Stimulated activated naive CD4-positive, alpha-beta T cell treated with Interleukin-2 at 50 U/mL for 16 hours (primary cell): ENCODE measurements at regions not wholly inside any gene's neighbourhood (a gene's known extent, or its start where the extent isn't known, plus 50 kb on each side); places are given as distances from the start of the nearest gene placed in this dataset.
"Not testable (repeated sequence)": the region's sequence is repeated elsewhere in the genome, so short reads cannot be mapped to it uniquely, and the experiment has no call there.

ENCODE experiments used
- DNase-seq: peaks from one replicate; lab custom pipeline; 2025; lab: John Stamatoyannopoulos, UW

DNA sequence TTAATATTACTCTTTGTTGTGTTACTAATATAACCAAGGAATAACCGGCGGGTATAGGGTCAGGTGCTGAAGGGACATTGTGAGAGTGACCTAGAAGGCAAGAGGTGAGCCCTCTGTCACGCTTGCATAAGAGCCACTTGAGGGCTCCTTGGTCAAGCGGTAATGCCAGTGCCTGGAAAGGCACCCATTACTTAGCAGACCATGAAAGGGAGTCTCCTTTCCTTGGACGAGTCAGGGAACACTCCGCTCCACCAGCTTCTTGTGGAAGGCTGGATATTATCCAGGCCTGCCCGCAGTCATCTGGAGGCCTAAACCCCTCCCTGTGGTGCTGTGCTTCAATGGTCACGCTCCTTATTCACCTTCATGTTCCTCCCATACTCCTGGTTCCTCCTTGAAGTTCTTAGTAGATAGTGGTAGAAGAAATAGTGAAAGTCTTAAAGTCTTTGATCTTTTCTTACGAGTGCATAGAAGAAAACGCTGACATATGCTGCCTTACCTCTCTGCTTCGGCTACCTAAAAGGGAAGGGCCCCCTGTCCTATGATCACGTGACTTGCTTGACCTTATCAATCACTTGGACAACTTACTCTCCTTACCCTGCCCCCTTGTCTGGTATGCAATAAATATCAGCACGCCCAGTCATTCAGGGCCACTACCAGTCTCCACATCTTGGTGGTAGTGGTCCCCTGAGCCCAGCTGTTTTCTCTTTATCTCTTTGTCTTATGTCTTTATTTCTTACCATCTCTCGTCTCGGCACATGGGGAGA is 59.6 kb upstream of the DMRTB1 start:
- not testable (repeated sequence) for DNase-seq

DNA sequence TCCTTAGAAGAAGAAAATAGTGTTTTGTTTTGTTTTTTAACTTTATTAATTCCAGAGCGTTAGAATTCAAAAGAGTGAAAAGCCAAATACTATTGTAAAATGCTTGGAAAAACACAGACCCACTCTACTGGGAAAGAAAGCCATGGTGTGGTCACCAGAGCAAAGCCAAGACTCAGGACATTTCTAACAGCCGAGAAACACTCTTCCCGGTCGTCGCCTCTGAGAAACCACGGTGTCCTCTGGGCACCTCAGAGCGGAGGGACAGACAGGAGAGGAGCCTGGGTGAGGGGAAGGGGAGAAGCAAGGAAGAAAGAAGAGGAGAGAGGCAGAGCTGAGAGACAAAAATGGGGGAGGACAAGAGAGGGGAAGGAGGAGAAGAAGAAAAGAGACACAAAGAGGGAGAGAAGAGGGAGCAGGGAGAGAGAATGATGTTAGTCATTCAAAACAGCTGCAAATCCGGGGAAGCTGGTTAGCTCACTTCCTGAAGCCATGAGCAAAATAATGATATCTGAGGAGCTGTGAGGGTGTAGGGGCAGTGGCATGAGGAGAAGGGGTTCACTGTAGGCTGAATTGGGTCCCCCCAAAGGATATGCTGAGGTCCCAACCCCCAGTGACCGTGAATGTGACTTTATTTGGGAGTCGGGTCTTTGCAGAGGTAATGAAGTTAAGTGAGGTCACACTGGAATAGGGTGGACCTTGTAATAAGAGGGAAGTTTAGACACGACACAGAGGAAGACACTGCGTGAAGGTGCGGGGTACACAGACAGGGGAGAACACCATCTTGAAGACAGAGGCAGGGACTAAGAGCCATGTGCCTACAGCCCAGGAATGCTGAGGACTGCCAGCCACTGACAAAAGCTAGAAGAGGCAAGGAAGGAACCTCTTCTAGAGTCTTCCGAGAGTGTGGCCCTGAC is 58.2 kb upstream of the DMRTB1 start:
- DNase-seq = no peak

DNA sequence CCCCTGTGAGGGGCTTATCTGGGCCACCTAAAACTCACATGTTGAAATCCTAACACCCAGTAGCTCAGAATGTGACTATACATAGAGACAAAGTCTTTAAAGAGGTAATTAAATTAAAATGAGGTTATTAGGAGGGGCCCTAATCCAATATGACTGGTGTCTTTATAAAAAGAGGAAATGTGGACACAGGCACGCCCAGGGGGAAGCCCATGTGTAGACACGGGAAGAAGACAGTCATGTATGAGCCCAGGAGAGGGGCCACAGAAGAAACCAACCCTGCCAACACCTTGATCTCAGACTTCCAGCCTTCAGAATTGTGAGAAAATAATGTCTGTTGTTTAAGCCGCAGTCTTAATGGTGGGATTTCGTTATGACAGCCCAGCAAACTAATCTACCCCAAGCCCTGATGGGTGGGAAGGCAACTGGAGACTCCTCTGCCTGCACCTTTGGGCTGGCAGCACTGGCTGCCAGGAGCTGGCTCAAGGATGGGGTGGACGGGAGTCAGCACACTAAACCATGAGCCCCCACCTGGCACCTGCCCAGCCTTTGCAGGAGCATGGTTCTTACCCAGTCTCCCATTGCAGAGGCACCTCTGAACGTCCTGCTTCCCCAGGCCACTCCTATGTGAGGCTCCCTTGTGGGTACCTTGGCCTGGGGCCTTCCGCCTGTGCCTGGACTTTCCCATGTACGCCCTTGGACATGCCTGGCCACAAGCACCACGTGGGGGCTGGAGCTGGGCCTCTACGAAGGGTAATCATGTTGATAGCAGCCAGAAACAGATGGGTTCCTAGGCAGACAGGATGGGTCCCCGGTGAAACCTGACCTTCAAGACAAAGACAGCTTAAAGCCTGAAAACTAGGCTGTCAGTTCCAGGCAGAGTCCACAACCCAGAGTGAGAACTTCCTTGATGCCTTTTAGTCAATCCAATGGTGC is 57.1 kb upstream of the DMRTB1 start:
- no peak for DNase-seq

GRCh38 chr1:53402891-53403655 is 56.1 kb upstream of the DMRTB1 start:
- no peak for DNase-seq

- no peak for DNase-seq
These were observed 53.5 kb upstream of the DMRTB1 start for GRCh38 chr1:53405737-53406136.

DNA sequence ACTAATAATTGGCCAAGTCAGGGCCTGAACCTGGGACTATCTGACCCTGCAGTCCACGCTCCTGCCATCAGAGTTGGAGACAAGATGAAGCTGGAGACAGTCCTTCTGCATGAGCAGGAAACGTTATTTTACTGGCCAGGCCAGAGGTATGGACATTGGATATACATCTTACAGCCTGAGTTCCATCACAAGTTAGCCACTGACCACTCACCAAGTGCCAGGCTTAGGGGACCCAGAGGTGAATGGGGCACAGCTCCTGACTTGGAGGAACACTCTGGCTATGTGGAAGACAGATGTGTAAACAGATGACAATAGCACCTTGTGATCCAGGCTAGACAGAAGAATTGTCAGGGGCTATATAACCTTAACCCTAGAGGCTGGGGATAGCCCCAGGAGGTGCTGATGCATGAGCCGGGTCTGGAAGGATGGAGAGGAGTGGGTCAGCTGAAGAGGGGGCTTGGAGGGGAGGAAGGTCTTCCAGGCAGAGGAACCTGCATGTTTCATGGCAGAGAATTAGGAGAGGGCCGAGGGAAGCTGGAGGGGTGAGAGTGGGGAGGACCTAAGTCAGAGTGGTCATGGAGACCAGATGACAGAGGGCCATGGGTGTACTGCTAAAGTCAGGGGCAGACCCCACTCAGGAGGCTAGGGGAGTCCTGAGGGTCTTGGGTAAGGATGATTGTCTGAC is 52.5 kb upstream of the DMRTB1 start:
- DNase-seq = no peak

GRCh38 chr1:53408013-53408754 is 51.0 kb upstream of the DMRTB1 start:
- no peak for DNase-seq

DNA sequence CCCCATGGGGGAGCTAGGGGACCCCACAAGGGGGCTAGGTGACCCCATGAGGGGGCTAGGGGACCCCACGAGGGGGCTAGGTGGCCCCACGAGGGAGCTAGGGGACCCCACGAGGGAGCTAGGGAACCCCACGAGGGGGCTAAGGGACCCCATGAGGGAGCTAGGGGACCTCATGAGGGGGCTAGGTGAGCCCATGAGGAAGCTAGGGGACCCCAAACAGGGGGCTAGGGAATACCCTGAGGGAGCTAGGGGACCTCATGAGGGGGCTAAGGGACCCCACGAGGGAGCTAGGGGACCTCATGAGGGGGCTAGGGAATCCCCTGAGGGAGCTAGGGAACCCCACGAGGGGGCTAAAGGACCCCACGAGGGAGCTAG is 50.5 kb upstream of the DMRTB1 start:
- DNase-seq = no peak

DNA sequence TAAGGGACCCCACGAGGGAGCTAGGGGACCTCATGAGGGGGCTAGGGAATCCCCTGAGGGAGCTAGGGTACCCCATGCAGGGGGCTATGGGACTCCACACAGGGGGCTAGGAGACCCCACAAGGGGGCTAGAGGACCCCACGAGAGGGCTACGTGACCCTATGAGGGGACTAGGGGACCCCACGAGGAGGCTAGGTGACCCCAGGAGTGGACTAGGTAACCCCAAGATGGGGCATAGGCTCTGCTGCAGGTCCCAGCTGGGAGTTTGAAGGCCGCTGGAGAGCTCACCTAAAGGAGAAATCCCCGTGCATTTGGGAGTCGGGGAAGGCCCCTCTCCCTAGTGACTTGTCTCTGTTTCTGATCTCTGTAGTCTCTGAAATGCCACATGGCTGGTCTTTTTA is 50.0 kb upstream of the DMRTB1 start:
- DNase-seq = no peak
